Limb (tissue), 2 donors: ENCODE measurements at regions not wholly inside any gene's neighbourhood (a gene's known extent, or its start where the extent isn't known, plus 50 kb on each side); places are given as distances from the start of the nearest gene placed in this dataset.

Experiments used
- DNase-seq, 2 donors: peaks; one replicate each; pipeline ENCODE4 v3.0.0-alpha.2; 2016; ENCODE audit errors: extremely low spot score in 2 of 2

- no peak for DNase-seq
Observed at GRCh38 chr10:9869205-9869604, 1148.5 kb upstream of the CELF2 start.

DNA sequence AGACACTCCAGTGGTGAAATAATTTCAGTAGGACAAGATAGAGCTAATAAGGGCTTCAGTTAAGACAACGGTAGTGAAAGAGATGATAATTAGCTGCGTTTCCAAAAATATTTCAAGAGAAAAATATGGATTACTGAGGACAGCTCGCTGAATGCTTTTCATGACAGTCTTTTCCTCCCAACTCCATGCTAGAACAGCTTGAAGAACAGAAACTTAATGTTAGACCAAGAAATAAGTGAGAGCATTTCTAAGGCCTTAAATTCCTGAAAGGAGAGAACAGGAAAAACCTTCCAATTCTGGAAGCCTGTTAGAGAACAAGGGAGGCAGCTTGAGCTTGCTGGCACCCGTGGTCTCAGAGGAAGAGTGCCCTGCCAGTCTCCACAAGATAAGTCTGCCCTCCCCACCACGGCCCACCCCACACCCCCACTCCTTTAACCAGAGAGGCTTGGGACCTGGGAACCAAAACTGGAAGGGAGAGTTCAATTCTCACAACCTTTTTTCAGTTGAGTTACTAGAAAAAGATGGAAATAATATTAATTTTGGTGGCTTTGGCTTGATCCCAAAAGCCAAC lies 1148.0 kb upstream of the CELF2 start:
- no peak for DNase-seq

- no peak for DNase-seq
Observed at GRCh38 chr10:9875353-9875752, 1142.3 kb upstream of the CELF2 start.

DNA sequence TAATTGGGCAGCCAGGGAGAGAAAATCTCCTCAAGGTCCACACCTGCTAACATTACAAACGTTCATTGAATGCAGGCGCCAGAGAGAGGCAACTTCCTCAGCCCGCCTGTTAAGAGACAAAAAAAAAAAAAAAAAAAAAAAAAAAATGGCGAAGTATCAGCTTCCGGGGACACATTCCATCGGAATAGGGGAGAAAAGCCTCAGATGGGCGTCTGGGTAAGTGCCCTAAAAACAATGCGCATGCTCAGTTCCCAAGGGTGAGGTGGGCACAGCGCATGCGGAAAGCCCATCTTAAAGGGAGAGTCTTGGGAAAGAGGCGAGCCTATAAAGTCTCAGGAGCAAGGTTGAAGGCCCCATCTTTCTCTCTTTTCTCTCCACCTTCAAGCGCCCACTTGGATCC lies 1139.7 kb upstream of the CELF2 start:
- no peak for DNase-seq

DNA sequence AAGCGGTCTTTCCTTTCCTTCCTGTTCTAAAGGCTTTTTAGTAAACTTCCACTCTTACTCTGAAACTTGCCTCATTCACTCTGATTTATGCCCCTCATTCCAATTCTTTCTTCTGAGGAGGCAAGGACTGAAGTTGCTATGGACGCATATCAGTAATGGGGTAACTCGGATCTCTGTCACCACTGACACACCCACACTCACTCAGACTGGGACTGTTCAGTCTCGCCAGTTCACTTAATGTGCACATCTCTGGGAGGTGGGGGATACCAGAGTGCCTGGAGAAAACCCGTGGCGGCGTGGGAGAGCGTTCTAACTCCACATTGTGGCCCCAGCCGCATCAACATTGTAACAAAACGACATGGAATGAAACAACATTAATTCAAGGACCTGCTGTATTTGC lies 1139.3 kb upstream of the CELF2 start:
- no peak for DNase-seq

GRCh38 chr10:9885761-9886160 lies 1131.9 kb upstream of the CELF2 start:
- no peak for DNase-seq

- no peak for DNase-seq
Observed at GRCh38 chr10:9886772-9887171, 1130.9 kb upstream of the CELF2 start.

- no peak for DNase-seq
Observed at GRCh38 chr10:9895453-9895852, 1122.2 kb upstream of the CELF2 start.

DNA sequence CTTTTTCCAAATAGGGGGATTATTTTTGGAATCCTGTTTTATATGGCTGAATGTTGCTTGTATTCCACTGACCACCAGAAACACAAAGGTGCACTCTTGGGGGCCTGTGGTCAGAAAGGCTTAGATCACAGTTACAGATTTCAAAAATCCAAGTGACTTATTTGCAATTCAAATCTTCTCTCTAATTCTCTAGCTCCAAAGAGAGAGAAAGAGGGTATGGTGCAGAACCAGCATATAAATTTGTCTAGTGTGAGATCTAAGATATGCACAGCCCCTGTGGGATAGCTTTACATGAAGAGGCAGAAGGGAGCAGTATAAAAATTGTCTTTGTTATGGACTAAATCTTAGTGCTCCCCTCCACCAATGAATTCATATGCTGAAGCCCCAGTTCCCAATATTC lies 1121.7 kb upstream of the CELF2 start:
- DNase-seq = no peak

DNA sequence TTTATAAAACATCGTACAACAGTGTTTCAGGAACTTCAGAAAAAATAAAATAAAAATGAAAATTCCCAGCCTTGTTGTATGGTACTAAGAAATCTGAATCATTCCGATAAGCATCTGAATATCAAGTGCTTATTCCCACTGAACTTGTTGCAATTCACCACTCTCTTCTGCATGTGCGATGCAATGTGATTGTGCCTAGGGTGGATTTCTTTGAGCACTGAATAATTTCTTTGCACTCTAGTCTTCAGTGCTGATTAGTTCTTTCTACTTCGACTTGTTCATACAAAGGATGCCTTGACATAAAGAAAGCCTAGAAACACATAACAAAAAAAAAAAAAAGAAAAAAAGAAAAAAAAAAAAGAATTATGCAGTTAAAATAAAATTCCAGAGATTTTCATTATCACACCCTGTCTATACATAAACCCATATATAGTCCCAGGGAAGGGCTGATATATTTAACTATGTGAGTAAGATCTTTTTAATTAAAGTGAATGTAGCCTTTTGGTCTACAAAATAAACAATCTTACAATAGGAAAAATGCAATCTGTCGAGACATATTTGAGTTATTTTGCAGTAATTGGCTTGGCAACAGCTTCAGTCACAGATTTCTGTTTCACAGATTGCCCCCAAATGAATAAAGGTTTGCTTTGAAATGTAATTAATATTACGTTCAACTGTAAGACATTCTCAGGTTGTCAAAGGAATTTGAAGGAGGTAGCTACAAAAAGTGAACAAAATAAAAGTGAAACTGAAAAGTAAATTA lies 1118.9 kb upstream of the CELF2 start:
- DNase-seq = no peak

DNA sequence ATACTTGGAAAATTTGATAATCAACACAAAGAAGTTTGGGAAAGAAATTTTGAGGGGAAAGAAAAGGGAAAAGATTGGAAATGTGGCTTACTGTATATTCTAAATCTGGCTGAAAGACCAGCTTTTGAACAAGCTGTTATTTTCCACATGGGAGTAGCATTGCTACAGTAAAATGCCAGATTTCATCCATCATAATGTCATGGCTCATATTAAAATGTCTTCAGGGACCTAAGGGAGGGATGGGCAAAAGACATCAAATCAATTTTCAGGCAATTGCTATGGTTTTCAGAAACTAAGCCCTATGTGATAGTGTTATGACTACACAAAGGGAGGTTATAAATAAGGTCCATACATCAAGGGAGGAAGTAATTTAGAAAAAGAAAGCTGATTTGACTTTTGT lies 1116.9 kb upstream of the CELF2 start:
- DNase-seq = peak in 1 of 2 donors; percentile 17

GRCh38 chr10:9901971-9902370 lies 1115.7 kb upstream of the CELF2 start:
- no peak for DNase-seq

- no peak for DNase-seq
Observed at GRCh38 chr10:9910446-9910845, 1107.2 kb upstream of the CELF2 start.

- DNase-seq = no peak
Observed at GRCh38 chr10:9911488-9911887, 1106.2 kb upstream of the CELF2 start.

GRCh38 chr10:9913876-9914514 lies 1103.7 kb upstream of the CELF2 start:
- no peak for DNase-seq

DNA sequence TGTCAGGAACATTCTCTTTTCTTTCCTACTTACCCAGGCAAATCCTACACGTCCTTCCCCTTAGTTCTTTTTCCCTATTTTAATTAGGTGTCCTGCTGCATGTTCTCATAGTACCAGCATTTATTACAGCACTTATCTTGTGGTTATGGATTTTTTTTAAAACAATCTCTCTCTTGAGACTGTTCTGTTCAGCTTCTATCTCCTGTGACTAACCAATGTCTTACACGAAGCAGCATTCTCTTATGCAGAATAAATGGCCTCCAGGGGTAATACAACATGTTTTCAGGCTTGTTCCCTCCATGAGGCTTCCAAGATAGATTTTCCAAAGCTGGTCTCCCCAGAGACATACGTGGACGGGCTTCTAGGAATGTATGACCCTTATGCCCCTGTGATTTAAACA lies 1096.1 kb upstream of the CELF2 start:
- DNase-seq = no peak

DNA sequence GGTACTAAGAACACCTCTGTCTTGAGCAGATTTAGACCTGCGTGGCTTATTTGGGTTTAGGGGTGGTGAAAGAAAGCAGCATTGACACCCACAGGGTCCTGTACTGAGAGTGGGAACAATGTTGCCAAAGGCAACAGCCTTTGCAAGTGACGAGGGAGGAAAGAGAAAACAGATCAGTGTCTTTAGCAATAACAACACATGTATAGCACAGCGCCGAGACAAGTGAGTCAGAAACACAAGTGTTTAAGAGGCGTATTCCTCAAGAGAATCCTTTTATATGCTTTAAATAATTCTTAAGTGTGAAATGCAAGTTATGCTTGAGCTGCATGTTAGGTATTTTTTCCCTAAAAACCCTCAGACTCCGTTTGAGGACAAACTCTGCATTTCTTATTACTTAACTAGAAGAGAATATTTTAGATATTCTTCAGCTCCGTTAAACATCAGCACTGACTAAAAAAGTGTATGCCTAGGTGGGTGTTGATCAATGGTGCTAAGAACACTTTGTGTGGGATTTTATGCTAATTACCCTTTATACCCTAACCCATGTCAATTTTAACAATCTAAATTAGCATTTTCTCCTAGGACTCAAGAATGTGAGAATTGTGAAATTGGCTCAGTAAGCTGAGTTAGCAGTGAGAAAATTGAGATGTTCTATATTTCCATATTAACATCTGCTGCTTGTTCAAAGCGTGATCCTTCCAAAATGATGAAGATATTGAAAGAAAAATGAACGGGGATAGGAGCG lies 1095.4 kb upstream of the CELF2 start:
- no peak for DNase-seq

DNA sequence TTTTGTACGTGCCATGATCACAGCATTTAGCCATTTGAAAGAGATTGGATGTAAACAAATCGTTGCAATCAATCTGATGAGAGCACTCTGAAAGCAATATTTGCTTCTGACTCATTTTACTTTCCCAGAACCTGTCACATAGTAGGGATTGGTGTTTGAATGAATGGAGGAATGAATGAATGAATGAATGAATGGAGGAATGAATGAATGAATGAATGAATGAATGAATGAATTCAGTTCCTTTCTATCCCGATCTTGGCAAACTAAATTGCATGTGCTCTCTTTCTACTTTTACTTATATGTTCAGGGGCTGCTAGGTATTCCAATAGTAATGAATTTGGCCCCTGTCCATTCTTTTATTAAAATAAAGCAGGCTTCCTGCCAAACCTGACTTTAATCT lies 1091.7 kb upstream of the CELF2 start:
- DNase-seq = no peak

DNA sequence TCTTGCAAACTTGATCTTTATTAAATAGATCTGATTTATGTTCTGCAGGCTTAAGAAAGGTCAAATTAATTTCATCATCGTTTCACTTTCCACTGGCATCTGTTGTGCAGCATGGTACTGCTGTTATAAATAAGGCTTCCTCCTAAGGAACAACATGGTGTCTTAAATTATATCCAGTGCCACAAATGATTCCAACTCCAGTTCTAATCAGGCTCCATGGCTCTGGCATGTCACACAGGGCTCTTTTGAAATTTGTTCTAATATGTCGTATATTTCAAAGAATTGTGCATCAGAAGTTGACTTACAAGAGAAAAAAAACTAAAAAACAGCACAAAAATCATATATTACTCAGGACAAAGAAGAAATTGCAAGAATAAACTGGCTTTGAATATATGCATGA lies 1090.8 kb upstream of the CELF2 start:
- no peak for DNase-seq

GRCh38 chr10:9939716-9940115 lies 1078.0 kb upstream of the CELF2 start:
- DNase-seq = no peak

DNA sequence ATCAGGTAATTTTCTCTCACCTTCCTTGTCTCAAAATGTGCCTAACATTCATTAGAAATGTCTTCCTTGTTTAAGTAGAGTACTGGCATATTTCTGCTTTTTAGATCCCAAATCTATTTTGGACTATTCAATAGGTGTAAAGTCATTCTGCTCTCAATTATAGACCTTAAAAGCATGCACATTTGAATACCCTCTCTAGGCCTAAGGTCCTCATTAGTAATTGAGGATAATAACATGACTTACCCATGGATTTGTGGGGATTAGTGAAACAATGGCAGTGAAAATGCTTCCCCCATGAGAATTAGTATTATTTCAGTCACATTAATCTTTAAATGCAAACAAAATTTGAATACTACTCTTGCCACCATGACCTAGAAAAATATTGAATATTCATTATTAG lies 1073.0 kb upstream of the CELF2 start:
- DNase-seq = no peak

DNA sequence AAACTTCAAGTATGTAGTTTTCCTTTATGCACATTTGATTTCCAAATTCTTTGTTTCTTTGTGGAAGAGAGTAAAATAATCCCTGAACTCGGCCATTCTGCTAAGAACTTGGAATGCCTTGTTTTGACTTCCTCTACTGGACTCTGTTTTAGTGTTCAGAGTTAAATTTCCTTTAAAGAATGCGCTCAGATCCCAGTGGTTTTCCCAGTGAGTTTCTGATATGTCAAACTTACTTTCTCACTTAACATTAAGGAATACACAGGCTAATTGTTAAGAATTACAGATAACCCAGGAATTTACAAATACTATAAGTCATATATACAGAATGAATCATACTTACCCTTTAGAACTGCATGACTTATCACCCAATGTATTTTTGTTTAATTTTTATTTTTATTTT lies 1067.6 kb upstream of the CELF2 start:
- no peak for DNase-seq
